NB4 (cell line): ENCODE measurements at regions not wholly inside any gene's neighbourhood (a gene's known extent, or its start where the extent isn't known, plus 50 kb on each side); places are given as distances from the start of the nearest gene placed in this dataset.

Experiments
- DNase-seq: peaks from one replicate; pipeline ENCODE4 v3.0.0; 2010; ENCODE audit warnings: low read depth
- H3K4me3 ChIP-seq: one replicate; pipeline ENCODE4 v1.5.1; 2011; ENCODE audit warnings: mild to moderate bottlenecking, low read depth, low read length, moderate library complexity
- MYC ChIP-seq: IDR thresholded peaks from 2 replicates; pipeline ENCODE4 v1.6.1; 2011; ENCODE audit warnings: low read depth, low read length
- POLR2A ChIP-seq: IDR thresholded peaks from 2 replicates; pipeline ENCODE4 v1.6.1; 2011; ENCODE audit warnings: mild to moderate bottlenecking; ENCODE audit not compliant: insufficient read length; ENCODE audit errors: extremely low read depth
- TF ChIP-seq, protein P1 (sequence below): IDR thresholded peaks from 2 replicates; pipeline ENCODE4 v1.6.1; 2011; ENCODE audit warnings: low read depth, low read length
- TF ChIP-seq, protein P2 (sequence below): IDR thresholded peaks from one replicate; pipeline ENCODE4 v1.5.1; 2012; ENCODE audit warnings: low read depth, low read length

DNA sequence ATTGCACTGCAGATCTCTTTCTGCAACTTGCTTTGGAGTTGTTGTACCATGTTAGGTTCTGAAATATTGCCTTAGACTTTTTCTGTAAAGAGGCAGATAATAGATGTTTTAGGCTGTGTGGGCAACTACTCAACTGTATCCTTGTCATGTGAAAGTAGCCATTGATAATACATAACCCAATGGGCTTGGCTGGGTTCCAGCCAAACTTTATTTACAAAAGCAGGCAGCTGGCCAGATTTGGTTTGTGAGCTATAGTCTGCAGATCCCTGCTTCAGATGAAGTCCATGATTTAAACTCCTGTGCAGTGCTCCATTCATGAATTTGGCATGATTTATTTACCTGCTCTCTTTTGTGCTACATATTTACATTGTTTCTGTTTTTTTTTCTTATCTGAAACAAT lies 300.4 kb downstream of the IRX2 start:
- TF ChIP-seq POLR2A: no peak
- TF ChIP-seq, protein P1, sequence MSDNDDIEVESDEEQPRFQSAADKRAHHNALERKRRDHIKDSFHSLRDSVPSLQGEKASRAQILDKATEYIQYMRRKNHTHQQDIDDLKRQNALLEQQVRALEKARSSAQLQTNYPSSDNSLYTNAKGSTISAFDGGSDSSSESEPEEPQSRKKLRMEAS: no peak
- TF ChIP-seq, protein P2, sequence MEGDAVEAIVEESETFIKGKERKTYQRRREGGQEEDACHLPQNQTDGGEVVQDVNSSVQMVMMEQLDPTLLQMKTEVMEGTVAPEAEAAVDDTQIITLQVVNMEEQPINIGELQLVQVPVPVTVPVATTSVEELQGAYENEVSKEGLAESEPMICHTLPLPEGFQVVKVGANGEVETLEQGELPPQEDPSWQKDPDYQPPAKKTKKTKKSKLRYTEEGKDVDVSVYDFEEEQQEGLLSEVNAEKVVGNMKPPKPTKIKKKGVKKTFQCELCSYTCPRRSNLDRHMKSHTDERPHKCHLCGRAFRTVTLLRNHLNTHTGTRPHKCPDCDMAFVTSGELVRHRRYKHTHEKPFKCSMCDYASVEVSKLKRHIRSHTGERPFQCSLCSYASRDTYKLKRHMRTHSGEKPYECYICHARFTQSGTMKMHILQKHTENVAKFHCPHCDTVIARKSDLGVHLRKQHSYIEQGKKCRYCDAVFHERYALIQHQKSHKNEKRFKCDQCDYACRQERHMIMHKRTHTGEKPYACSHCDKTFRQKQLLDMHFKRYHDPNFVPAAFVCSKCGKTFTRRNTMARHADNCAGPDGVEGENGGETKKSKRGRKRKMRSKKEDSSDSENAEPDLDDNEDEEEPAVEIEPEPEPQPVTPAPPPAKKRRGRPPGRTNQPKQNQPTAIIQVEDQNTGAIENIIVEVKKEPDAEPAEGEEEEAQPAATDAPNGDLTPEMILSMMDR: no peak
- no peak for TF ChIP-seq MYC
- DNase-seq: no peak
- H3K4me3 ChIP-seq: no peak overlapping the region

DNA sequence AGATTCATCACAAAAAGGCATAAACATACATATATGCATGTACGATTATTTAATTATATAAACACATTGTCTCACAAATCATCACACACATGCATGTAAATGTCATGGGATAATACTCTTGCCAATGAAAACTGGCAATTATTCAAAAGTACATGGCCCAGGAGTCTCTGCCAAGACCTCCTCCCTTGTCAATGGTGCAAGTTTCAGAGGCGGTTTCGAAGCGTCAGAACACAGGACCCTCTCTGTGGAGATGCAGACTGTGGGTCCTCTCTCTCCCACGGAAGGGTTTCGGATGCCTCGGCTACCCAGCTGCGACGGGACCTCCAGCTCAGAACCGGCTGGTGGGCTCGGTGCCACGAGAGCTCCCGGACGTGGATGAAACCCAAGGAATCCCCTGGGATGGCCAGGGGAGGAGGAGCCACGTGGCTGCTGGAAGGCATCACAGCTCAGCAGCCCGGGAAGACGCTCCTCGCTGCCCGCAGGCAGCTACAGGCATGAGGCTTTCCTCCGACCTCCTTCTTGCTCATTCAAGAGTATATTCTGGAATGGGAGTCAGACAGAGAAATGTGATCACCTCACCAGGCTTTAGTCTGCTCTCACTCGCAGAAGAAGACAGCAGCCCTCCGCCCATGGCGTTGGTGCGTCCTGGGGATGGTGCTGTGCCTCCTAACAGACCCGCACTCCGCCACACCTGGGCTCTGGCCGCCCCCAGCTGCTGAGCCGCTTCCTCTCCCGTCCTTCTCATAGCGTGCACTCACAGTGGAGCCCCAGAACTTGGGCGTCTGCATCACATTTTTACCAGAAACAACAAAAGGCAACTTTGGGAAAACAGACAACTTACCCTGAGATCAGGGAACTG lies 308.8 kb downstream of the IRX2 start:
- H3K4me3 ChIP-seq: no peak overlapping the region
- TF ChIP-seq MYC (no peak), POLR2A (no peak)
- TF ChIP-seq, protein P1: no peak
- TF ChIP-seq, protein P2: no peak
- no peak for DNase-seq

DNA sequence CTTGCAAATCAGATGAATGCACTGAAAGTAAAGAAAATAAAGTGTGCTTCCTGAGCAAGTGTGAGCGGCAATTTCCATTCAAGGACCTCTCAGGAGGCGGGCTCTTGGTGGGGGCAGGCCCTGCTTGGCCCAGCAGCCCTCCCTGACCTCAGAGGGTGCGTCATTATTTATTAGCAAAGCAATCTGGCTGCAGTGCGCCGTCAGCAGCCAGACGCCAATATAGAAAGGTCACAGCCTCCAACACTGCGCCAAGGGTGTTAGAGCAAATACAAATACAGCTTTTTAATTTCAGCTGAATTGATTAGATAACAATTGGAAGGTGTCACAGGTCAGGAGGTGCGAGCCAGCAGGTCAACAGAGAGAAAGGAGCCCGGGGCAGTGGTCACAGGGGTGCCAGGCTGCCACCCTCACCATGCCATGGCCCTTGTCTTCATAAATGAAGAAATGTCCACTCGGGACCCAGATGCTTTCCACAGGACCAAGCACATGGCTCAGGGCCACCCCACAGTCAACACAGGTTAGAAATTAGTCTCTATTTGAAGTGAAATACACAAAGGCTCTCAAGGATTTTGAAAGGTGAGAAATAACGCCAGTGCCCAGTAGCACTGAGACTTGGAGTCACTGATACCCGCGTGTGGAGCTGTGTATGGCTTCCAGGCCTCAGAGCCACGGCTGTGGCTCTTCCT lies 309.8 kb downstream of the IRX2 start:
- no peak for DNase-seq
- H3K4me3 ChIP-seq: no peak overlapping the region
- TF ChIP-seq, protein P2: no peak
- TF ChIP-seq MYC (no peak), POLR2A (no peak)
- TF ChIP-seq, protein P1: no peak

DNA sequence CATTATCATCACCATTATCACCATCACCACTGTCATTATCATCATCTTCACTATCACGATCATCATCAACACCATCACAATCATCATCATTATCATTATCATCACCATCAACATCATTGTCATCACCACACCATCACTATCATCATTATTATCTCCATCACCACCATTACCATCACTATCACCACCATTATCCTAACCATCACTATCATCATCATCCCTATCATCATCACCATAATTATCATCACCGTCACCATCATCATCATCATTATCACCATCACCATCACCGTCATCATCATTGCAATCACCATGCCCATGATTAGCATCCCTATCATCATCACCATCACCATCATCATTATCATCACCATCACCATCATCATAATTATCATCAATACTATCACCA lies 311.9 kb downstream of the IRX2 start:
- H3K4me3 ChIP-seq: no peak overlapping the region
- TF ChIP-seq MYC: no peak
- TF ChIP-seq, protein P1: no peak
- TF ChIP-seq POLR2A: no peak
- TF ChIP-seq, protein P2: no peak
- no peak for DNase-seq

DNA sequence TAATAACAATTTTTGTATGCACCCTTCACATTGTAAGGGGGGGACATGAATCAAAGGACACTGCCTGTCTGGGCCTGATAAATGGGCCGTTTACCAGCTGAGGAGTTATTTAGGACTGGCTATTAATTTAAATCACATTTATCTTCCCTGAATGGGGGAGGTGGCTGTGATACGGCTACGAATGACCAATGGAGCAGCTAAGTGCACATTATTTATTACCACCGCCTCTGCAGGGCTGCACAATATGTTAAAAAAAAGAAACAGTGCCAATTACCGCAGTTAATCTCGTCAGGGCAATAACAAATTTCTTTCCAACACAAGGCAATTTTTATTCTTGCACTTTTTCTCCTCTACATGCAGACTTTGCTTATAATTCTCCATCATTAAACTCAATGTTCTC lies 318.4 kb downstream of the IRX2 start:
- H3K4me3 ChIP-seq: no peak overlapping the region
- TF ChIP-seq, protein P2: no peak
- TF ChIP-seq MYC: no peak
- TF ChIP-seq, protein P1: no peak
- DNase-seq: no peak
